ENCODE measurements at regions not wholly inside any gene's neighbourhood (a gene's known extent, or its start where the extent isn't known, plus 50 kb on each side); places are given as distances from the start of the nearest gene placed in this dataset.

DNA sequence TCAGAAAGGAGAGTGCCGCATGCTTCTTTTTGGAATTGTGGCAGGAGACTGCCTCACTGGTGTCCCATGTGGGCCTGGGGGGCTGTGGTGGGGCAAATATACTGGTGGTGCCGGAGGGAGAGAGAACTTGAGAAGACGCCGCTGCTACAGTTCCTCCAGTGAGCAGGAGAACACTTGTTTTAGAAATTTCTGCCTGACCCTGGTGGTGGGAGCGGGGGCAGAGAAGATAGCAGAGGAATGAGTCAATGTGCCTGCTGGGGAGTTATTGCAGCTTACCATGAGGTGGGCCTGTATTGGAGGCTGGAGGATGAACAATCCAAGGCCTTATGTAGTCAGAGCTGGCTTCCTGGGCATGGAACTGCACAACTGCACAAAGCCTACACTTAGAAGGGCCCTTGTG is 211.8 kb downstream of the SNAPC1 start:
- H3K4me3 ChIP-seq (ENCODE audit: low read depth, low read length): no peak overlapping the region
- TF ChIP-seq, protein P1, sequence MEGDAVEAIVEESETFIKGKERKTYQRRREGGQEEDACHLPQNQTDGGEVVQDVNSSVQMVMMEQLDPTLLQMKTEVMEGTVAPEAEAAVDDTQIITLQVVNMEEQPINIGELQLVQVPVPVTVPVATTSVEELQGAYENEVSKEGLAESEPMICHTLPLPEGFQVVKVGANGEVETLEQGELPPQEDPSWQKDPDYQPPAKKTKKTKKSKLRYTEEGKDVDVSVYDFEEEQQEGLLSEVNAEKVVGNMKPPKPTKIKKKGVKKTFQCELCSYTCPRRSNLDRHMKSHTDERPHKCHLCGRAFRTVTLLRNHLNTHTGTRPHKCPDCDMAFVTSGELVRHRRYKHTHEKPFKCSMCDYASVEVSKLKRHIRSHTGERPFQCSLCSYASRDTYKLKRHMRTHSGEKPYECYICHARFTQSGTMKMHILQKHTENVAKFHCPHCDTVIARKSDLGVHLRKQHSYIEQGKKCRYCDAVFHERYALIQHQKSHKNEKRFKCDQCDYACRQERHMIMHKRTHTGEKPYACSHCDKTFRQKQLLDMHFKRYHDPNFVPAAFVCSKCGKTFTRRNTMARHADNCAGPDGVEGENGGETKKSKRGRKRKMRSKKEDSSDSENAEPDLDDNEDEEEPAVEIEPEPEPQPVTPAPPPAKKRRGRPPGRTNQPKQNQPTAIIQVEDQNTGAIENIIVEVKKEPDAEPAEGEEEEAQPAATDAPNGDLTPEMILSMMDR (IDR thresholded peaks at IDR 0.05; ENCODE audit: control insufficient read depth, extremely low read depth, insufficient read depth): no peak
- no peak for DNase-seq (ENCODE audit: low read depth)

DNA sequence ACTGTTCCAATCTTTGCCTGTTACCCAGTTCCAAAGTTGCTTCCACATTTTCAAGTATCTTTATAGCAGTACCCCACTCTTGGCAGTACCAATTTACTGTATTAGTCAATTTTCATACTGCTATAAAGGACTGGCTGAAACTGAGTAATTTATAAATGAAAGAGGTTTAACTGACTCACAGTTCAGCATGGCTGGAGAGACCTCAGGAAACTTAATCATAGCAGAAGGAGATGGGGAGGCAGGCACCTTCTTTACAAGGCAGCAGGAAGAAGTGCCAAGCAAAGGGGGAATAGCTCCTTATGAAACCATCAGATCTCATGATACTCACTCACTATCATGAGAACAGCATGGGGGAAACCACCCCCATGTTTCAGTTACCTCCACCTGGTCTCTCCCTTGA is 215.0 kb downstream of the SNAPC1 start:
- DNase-seq (ENCODE audit: low read depth): no peak
- TF ChIP-seq, protein P1 (IDR thresholded peaks at IDR 0.05; ENCODE audit: control insufficient read depth, extremely low read depth, insufficient read depth): no peak
- no peak overlapping the region for H3K4me3 ChIP-seq (ENCODE audit: low read depth, low read length)

DNA sequence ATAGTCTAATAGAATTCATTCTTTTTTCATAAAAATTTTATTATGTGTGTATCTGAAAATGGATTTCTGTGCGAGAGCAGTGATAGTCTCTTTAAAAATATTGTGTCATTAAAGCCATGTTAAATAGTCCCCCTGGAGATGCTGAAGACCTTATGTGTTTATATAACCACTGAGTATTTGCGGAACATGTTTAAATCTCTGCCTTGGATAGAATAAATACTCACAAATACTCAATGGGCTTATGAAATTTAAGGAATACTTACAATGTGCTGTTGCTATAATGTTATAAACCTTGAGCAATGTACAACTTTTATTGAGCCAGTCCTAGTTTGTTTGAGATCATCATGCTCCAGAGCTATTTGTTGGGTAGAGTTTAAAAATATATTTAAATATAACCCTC is 226.0 kb downstream of the SNAPC1 start:
- no peak for DNase-seq (ENCODE audit: low read depth)
- H3K4me3 ChIP-seq (ENCODE audit: low read depth, low read length): no peak overlapping the region
- TF ChIP-seq, protein P1 (IDR thresholded peaks at IDR 0.05; ENCODE audit: control insufficient read depth, extremely low read depth, insufficient read depth): no peak

DNA sequence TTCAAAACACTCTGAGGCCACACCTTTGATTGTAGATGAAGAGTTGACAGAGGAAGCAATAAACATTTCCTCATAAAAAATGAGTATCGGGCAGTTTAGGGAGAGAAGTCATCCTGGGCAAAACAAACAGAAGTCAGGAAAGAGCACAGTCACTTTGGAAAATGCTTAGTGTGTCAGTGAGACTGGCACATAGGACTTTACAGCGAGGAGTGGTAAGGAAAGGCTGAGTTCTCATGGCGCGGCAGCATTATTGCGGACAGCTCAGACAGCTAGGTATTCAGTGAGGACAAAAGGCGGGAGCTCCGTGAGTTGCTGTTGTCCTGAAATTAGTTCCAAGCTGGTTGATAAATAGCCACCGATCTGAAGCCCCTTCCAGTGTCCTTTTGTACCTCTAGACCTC is 229.9 kb downstream of the SNAPC1 start:
- DNase-seq (ENCODE audit: low read depth): peak; percentile 18
- no peak overlapping the region for H3K4me3 ChIP-seq (ENCODE audit: low read depth, low read length)
- TF ChIP-seq, protein P1 (IDR thresholded peaks at IDR 0.05; ENCODE audit: control insufficient read depth, extremely low read depth, insufficient read depth): no peak

DNA sequence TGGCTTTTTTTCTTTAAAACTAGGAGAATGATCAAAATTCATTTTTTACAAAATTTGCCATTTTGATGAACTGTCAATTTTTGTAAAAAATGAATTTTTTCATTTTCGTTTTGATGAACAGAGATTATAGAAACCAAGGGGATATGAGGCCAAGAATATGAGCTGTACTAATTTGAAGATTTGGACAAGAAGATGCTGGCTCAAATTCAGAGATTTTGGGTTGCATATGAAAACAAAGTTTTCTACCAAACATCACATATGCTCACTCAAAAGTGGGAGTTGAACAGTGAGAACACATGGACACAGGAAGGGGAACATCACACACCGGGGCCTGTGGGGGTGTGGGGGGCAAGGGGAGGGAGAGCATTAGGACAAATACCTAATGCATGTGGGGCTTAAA is 230.7 kb downstream of the SNAPC1 start:
- TF ChIP-seq, protein P1 (IDR thresholded peaks at IDR 0.05; ENCODE audit: control insufficient read depth, extremely low read depth, insufficient read depth): no peak
- no peak for DNase-seq (ENCODE audit: low read depth)
- no peak overlapping the region for H3K4me3 ChIP-seq (ENCODE audit: low read depth, low read length)

DNA sequence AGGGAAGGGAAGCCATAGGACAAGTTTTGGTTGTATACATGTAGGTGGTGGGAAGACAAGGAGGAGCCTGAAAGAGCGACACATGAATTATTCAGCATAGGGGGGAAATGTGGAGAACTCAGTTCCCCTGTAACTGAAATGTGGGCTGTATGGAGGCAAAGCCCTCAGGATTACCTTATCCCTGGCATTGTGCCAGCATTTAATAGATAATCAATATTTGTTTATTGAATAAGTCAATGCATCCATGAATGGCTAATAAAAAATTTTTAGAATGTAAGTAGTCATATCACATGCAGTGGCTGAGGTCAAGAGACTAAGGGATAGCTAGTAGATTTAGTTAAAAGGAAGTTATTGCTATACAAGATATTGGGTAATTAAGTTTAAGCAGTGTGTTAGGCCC is 232.4 kb downstream of the SNAPC1 start:
- no peak overlapping the region for H3K4me3 ChIP-seq (ENCODE audit: low read depth, low read length)
- DNase-seq (ENCODE audit: low read depth): no peak
- TF ChIP-seq, protein P1 (IDR thresholded peaks at IDR 0.05; ENCODE audit: control insufficient read depth, extremely low read depth, insufficient read depth): no peak

DNA sequence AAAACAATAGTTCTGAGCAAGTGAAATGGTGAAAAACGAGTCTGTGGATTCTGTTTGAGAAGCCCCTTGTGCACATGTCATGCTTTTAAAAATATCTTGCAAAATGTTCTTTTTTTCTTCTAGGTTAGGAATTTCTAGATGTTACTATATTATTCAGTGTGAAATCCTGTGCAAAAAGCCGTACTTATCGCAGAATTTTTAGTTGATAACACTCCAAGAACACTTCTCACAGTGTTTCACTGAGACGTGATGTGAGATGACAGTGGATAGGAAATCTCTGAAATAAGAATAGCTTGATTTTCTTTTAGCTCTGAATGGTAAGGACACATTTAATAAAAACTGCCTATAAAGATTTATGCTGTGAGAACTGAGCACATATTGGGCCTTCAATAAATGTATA is 234.5 kb downstream of the SNAPC1 start:
- TF ChIP-seq, protein P1 (IDR thresholded peaks at IDR 0.05; ENCODE audit: control insufficient read depth, extremely low read depth, insufficient read depth): no peak
- no peak for DNase-seq (ENCODE audit: low read depth)
- H3K4me3 ChIP-seq (ENCODE audit: low read depth, low read length): no peak overlapping the region

Data from LNCaP clone FGC (cell line).